HG03565 (cell line): ENCODE measurements at regions not wholly inside any gene's neighbourhood (a gene's known extent, or its start where the extent isn't known, plus 50 kb on each side); places are given as distances from the start of the nearest gene placed in this dataset.

Experiments used
- ATAC-seq: cut with Tn5 transposase; IDR thresholded peaks from one replicate; pipeline ENCODE4 v1.9.1; 2021; ENCODE audit warnings: mild to moderate bottlenecking, moderate library complexity; ENCODE audit not compliant: unreplicated experiment

DNA sequence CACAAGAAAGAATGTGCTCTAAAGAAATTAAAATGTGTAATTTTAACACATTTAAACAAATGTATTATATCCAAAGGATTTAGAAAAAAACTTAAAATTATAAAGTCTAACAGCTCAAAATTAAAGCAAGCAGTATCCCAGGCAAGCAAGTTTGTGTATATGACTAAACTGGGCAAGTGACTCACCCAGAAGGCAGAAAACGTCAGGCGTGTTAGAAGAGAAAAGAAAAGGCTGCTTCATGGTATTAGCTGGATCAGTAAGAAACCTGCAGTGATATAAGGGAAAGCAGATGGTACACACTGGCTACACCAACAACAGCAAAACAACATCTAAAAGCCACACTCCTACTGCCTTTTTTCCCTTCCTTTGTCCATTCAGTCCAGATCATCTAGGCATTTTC lies 250.6 kb upstream of the NDST3 start:
- ATAC-seq = no peak

DNA sequence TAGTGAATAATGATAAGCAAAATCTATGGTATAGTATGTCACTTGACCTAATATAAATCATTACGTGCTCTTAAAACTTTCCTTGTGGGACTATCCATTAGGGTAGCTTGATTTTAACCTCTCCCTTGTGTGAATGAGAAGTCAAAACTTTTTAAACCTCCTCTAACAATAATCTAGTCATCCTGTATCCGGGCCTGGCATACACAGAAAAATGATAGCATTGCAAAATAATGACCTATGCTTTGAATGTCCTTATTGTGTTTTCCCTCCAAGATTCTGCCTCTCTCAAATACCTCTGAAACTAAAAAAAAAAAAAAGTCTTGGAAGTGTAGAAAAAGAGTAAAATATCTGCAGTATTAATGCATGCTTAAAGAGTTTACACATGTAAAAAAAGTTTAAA lies 250.0 kb upstream of the NDST3 start:
- ATAC-seq = no peak

DNA sequence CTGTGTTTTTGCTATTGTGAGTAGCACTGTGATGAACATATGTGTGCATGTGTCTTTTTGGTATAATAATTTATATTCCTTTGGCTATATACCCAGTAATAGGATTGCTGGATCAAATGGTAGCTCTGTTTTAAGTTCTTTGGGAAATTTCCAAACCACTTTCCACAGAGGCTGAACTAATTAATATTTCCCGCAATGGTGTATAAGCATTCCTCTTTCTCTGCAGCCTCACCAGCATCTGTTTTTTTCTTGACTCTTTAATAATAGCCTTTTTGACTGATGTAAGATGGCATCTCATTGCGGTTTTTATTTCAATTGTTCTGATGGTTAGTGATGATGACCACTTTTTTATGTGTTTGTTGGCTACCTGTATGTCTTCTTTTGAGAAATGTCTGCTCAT lies 247.7 kb upstream of the NDST3 start:
- no peak for ATAC-seq

DNA sequence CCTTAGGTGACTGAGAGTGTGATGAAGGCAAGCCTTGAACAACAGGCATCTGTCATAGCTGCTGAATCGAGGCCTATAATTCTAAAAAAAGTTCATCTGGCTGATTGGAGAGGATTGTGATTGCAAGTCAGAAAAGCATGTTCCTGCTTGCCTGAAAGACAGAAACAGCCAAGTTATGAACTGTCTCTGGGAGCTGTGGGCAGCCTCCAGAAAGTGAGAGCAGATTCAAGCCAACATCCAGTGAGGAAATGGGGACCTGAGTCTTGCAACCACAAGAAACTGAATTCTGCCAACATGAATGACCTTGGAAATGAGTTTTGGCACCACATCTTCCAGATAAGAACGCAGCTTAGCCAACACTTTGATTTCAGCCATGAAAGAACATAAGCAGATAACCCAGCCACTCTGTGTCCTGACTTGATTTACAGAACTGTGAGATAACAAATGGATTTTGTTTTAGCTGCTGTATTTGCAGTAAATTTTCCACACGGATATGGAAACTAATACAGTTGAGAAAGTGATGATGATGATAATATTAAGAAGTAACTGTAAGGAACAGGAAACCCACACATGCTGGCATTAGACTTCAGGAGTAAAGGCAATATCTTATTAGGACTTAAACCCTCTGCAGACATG lies 240.3 kb upstream of the NDST3 start:
- ATAC-seq = no peak

DNA sequence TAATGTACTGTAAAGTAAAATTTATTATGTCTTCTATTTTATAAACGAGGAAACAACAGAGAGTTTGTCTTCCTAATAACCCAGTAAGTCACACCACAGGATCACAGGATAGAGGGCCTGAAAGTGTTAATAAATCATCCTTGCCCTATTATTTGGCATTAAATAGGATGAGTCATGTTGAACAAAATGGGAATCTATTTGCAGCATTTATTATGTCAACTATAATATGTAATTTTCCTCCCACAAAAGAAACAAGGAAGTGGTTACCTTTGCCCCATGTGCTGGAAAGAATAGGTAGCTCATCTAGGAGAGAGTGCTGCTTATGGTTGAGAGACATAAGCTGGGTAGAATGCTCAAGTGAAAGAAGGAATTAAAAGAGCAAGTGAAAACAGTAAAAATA lies 237.6 kb upstream of the NDST3 start:
- ATAC-seq = no peak

DNA sequence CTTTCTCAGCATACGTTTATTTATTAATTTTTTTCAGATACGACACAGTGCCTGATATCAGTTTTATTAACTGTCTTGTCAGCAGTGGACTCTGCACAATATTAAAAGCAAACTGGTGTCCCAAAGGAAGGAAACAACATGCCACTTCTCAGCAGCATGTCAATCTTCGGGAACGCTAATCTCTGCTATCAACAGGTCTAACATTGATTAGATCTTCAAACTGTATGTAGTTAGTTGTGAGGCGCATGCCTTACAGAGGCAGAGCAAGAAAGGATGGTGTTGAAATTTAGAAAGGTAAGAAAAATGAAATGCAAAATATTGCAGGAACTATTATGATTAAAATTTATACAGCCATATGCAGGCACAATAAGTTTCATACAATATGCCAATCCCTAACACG lies 233.7 kb upstream of the NDST3 start:
- no peak for ATAC-seq

DNA sequence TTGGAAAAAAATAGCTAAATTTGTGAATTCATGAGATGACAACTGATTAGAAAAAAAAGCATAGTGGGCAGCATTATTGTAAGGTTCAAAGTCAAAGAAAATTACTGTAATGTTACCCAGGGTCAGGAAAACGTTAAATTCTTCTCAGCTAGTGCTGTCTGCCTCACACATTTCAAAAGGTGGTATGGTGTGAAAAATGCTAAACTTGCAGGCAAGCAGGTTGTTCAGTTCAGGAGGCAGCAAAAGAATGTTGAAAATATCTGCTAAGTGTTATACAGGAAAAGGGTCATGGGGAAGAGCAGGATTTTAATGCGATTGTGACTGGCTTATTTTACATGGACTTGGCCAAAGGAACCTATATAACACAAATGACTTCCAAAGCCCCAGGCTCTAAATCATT lies 232.5 kb upstream of the NDST3 start:
- no peak for ATAC-seq

DNA sequence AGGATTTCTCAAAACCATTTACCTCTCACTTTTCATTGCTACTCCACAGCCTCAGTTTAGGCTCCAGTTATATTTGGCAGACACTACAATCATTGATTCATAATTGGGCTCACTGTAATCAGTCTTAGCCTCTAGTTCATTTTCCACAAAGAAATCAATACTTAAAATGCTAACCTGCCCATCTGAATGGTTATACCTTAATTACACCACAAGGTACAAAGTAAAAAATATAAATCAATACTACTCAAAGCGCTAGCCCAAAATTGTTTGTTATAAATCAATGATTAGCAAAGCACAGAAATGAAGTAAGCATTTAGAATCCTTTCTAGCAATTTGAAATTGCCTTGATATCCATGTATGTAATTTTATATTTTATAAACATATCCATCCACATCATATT lies 222.6 kb upstream of the NDST3 start:
- no peak for ATAC-seq

DNA sequence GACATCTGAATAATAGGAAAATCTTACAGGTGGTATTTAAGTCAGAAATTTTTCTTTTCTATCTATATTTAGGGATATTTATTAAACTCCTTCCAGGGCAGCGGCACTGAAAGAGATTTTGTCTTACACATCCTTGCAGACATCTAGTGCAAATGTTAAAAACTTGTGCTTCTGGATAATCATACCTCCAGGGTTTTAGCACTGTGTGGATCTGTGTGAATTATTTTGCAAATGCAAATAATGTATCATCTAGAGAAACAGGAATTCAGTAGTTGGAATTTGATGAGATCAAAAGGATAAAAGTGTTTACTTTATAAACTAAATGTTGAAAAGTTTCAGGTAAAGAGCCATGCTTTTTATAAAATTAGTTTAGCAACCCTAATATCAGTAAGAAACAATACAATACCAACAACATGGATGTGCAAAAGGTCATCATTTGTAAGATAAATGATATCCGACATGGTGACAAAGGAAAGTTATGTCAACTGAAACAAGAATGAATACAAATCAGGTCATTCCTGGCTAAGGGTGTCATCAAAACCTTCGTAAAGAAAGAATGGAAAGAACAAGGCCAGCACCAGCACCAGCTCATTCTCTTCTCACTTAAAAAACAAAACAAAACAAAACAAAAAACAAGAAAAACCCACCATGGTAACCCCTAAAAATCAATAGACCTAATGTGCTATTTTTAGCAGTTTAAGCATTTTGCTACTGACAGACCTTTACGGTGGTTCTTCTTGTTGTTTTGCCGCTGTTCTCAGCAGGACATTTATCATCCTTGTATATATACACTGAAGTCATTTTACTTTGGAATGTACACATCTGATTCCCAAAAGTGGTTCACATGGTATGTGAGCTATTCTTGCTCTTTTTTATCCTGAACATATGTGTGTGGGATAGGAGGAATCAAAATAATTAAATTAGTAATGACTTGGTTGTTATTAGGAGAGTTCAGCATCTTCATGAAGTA lies 219.7 kb upstream of the NDST3 start:
- no peak for ATAC-seq

DNA sequence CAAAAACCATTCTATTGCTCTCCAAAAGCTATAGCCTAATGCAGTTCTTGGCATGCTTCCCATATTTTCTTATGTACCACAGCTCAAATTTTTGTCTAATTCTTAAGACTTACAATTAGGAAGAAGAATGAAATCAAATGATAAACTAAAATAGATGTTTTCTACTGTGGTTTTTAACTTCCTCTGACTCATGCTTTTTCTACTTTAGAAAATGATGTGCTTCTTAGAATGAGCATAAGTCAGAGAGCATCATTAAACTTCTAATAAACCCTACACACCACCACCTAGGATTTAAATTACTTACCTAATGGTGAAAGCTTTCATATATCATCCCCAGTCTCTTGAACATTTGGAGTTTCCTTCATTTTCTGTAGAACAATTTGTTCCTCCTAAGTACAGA lies 217.0 kb upstream of the NDST3 start:
- no peak for ATAC-seq

DNA sequence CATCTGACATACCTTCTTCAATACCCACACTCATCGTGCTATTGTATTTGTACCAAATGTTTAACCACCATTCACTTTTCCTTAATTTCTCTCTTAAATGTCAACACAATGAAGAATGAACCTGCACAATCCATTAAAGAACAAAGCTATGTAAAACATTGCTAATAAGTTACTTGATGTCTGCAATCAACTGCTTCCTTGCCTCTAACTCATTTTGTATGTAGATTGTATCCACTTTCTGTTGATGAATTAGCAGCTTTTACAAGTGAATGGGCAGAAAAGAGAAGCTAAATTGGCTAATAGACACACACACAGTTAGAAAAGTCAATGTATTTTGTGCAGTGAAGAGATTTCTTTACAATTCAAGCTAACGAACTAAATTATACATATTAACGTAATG lies 212.5 kb upstream of the NDST3 start:
- ATAC-seq = no peak

DNA sequence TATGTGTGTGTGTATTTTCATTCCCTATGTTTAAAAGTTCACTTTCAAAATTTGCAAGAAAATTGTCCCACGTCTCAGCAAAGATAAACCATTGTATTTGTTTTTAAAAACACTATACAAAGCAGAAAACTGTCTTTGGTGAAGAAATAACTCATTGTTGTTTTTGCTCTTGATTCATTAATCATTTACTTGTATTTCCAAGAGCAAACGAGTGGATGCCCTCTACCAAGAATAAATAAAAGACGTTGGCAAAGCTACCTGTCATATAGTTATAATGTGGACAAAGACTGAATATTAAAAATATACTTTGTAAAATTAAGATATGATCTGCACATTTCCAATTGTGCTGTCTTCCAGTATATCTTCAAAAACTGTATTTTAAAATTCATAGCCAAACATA lies 210.9 kb upstream of the NDST3 start:
- no peak for ATAC-seq

DNA sequence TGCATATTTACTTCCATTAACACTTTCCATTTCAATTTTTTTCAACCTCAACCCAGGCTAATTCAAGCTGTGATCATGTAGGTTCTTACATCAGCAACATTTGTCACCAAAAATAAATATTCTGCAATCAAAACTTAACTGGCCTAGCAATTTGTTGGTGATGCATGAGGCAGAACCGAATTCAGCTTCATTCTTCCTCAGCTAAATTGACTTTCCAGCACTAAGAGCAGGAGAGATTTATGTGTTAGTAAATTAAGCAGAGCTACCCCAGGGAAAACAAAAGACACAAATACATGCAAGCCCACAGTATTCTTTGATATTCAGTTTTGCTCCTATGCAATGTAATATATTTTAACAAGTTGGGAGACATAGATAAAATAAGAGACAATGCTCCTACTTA lies 208.7 kb upstream of the NDST3 start:
- no peak for ATAC-seq

DNA sequence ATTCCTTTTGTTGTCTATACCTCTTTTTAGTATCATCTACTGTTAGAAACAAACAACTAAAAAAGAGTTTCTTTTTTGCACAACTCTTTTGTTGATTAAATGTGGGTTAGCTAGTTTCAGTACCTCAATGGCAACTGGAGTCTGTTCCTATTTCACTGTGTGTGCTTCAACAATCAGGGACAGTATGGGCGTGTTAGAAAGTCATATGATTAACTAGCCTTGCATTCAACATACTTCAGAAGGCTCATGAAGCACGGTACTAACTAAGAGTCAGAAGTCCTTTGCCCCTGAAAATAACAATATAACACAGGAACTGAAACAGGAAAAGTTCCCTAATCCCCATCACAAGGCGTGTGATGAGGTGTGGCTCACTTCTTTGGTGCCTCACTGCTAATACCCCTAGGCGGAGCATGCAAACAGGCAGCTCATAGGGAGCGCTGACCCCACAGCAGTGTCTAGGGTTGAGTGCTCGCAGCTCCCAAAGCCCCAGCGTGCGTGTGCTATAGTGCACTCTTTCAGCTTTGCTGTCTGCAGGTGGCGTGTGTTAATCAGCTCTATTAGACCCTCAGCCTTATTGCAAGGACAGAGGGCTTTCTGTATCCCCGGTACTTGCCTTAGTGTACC lies 203.1 kb upstream of the NDST3 start:
- no peak for ATAC-seq

DNA sequence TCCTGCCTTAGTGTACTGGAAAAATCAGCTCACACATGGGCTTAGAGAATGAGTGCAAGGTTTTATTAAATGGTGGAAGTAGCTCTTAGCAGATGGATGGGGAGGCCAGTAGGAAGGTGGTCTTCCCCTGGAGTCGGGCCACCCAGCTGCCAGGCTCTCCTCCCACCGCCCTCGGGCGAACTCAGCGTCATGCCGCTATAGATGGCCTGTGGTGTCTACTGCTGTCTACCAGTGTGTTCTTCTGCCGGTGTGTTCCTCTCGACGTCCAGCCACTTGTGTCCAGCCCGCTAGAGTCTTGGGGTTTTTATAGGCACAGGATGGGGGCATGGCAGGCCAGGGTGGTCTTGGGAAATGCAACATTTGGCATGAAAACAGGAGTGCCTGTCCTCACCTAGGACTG lies 198.7 kb upstream of the NDST3 start:
- no peak for ATAC-seq

DNA sequence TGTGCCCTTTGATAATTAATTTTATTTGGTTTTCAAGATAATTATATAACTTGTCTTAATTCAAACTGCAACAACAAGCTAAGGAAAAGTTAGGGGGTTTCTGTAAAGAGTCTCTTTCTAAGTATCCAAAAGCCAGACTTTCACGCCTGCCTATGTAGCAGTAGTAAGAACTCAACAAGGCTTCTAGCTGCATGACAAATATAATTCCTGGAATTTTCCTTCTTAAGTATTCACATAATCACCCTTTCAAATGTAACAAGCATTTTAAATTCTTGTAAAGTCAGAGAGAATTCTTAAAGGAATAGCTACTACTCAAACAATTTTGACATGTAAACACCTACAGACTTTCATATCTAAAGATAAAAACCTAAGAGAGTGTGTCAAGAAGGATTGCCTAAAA lies 189.7 kb upstream of the NDST3 start:
- ATAC-seq = no peak

DNA sequence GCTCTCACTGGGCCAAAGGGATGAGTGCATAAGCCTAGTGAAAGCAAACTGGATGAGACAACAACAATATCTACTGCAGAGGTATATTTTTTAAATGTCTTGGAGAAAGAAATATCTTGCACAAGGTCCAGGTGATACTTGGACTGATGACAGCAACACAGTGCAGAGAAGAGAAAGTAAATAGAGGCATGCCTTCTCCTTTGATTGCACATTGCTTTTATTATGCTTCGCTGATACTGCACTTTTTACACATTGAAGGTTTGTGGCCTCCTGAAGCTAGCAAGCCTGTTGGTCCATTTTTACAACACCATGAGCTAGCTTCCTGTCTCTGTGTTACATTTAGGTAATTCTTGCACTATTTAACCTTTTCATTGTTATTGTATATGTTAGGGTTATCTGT lies 189.0 kb upstream of the NDST3 start:
- no peak for ATAC-seq

DNA sequence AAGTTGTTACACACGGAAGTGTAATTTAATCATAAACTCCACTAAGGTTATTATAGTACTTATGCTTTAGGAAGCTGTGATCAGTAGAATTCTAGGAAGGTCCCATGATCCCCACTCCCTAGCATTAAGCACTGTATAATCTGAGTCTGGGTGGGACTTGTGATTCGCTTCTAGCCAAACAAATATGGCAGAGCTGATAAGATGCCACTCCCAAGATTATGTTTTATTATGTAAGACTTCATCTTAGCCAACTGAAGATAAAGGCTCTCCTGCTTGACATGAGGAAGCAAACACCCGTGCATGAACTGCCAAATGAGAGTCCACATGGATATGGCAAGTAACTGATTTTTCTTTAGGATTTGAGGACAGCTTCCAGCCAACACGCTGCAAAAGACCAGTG lies 186.4 kb upstream of the NDST3 start:
- no peak for ATAC-seq

DNA sequence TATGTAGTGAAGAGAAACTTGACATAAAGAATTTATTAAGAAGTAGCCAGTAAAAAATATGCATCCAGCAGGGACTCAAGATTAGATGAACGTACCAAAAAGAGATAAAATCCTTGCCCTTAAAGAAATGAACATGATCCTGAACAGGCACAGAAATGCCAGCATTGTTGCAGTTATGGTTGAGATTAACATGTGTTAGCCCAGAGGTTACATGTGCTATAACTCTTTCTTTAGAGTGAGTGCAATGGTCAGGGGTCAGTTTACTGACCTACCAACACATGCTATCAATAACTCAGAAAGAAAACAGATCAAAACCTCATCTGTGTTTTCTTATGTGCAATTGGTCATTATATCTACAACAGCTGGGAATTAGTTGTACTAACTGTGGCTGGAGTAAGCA lies 166.1 kb upstream of the NDST3 start:
- ATAC-seq = no peak

DNA sequence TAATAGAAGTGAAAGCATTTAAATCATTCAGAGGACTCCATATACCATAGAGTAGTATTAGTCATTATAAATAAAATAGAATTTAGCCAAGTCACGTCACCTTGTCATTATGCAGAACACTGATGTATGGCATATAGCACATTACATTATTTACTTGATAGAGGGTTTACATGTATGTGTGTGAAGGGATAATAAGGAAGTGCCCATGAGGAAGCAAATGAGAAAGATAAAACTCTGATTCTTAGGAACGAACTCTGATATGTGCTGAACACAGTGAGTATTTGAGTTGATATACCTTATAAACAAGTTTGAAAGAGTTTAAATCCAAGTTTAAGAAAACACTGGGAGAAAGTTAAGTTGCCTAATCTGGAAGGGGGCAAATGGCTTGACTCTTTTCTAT lies 160.5 kb upstream of the NDST3 start:
- no peak for ATAC-seq

DNA sequence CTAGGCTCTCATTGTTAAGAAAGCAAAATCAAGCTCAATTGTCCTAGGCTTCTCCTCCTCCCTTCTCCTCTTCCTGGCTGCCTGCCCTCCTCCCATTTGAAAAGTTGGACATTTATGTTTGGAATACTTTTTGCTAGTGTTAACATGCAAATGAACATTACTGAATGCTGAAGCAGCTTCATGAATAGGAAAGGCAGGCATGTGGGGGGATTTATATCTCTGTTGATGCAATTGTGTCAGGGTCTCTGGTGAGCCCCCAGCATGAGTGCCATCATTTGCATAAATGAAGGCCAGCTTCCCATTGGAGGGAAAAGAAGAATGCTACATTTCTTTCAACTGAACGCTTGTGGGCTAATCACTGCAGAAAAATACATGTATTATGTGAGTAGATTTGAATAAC lies 160.1 kb upstream of the NDST3 start:
- no peak for ATAC-seq

DNA sequence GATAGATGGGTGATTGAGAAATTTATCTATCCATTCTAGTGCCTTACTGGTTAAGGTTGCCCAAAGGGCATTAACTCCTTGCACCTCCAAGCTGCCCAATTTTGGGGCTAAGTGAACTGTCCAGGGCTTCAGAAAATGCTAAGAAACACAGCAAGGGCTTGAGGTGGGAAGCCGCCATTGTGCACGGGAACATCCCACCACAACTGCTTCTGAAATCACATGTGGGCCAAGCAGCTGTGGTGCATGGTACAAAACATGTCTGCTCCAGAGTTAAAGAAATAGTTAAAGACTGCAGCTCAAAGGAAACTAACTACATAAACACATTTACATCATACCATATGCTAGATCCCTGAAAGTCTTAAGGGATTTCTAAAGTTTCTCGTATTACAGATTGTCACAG lies 144.3 kb upstream of the NDST3 start:
- no peak for ATAC-seq
